ENCODE measurements at regions not wholly inside any gene's neighbourhood (a gene's known extent, or its start where the extent isn't known, plus 50 kb on each side); places are given as distances from the start of the nearest gene placed in this dataset.

GRCh38 chr15:39200586-39200985 is 380.3 kb upstream of the THBS1 start:
- TF ChIP-seq CTCF (IDR thresholded peaks at IDR 0.05) (no peak), POLR2A (IDR thresholded peaks at IDR 0.05) (no peak)
